Activated B cell treated with CpG ODN at 0.5 μM for 24 hours (primary cell): ENCODE measurements at regions not wholly inside any gene's neighbourhood (a gene's known extent, or its start where the extent isn't known, plus 50 kb on each side); places are given as distances from the start of the nearest gene placed in this dataset.

ENCODE experiments used
- ATAC-seq: fragments of 200-7000 bp; cut with Tn5 transposase; one replicate; pipeline ENCODE4 v1.10.0; 2021; ENCODE audit warnings: low read depth, mild to moderate bottlenecking, moderate library complexity
- CTCF ChIA-PET: fragments of 350-600 bp; sonication (Branson Sonifier 250); formaldehyde crosslinking; loops from one replicate; lab custom pipeline; 2021; ENCODE audit warnings: antibody characterized with exemption; lab: Charles Lee
- POLR2A ChIA-PET: fragments of 350-600 bp; sonication (Branson Sonifier 250); formaldehyde crosslinking; loops from one replicate; lab custom pipeline; 2021; ENCODE audit warnings: antibody characterized with exemption; lab: Charles Lee
- DNase-seq: peaks from one replicate; pipeline ENCODE4 v3.0.0; 2022
- H3K27ac Mint-ChIP-seq: one replicate; pipeline ENCODE4 v1.8.0; 2020; ENCODE audit warnings: mixed read lengths
- H3K27me3 Mint-ChIP-seq: one replicate; pipeline ENCODE4 v1.8.0; 2021; ENCODE audit warnings: mixed read lengths
- H3K36me3 Mint-ChIP-seq: one replicate; pipeline ENCODE4 v1.8.0; 2021; ENCODE audit warnings: low read depth, mixed read lengths
- H3K4me1 Mint-ChIP-seq: one replicate; pipeline ENCODE4 v1.8.0; 2021; ENCODE audit warnings: mixed read lengths
- H3K4me3 Mint-ChIP-seq: one replicate; pipeline ENCODE4 v1.8.0; 2020; ENCODE audit warnings: mild to moderate bottlenecking, mixed read lengths
- H3K9me3 Mint-ChIP-seq: one replicate; pipeline ENCODE4 v1.8.0; 2020; ENCODE audit warnings: mixed read lengths
- CTCF ChIP-seq: fragments of 200-600 bp; IDR thresholded peaks from one replicate; pipeline ENCODE4 v1.8.0; 2022; ENCODE audit warnings: antibody characterized with exemption, mild to moderate bottlenecking
- intact Hi-C: fragments of 100-400 bp; cut with micrococcal nuclease; formaldehyde crosslinking; loops from one replicate; pipeline ENCODE4 v1.15.1; 2024

GRCh38 chr17:31598921-31599571 is 207.6 kb downstream of the RAB11FIP4 start:
- no peak for TF ChIP-seq CTCF
- intact Hi-C loops: no loop called here
- Mint-ChIP-seq H3K4me1 (peaks cover 36% of the 10 kb centered on the region), H3K36me3 (no peaks in the 10 kb centered on the region), H3K27ac (no peak overlapping the region), H3K4me3 (no peak overlapping the region), H3K9me3 (no peaks in the 10 kb centered on the region), H3K27me3 (no peaks in the 10 kb centered on the region)
- ChIA-PET POLR2A (no interaction called here), CTCF (no interaction called here)
- ATAC-seq (no peak), DNase-seq (no peak)

- no peak overlapping the region for H3K4me3 Mint-ChIP-seq
- CTCF ChIA-PET: no interaction called here
- POLR2A ChIA-PET: no interaction called here
- ATAC-seq (no peak), DNase-seq (no peak)
- no peaks in the 10 kb centered on the region for H3K27me3 Mint-ChIP-seq
- H3K27ac Mint-ChIP-seq: no peak overlapping the region
- no peaks in the 10 kb centered on the region for H3K36me3 Mint-ChIP-seq
- no peak for TF ChIP-seq CTCF
- no peaks in the 10 kb centered on the region for H3K9me3 Mint-ChIP-seq
- intact Hi-C loops: no loop called here
- peaks cover 36% of the 10 kb centered on the region for H3K4me1 Mint-ChIP-seq
Observed at GRCh38 chr17:31598399-31598782, 206.9 kb downstream of the RAB11FIP4 start.

- CTCF ChIA-PET: no interaction called here
Observed at GRCh38 chr17:31597646-31598398, 206.3 kb downstream of the RAB11FIP4 start.

GRCh38 chr17:31596382-31597323 is 205.2 kb downstream of the RAB11FIP4 start:
- CTCF ChIA-PET: interaction anchor here (1.0 kb wide), 1 partner anchor 63 kb away, joined by 4 read pairs; no protein-coding TSS in a partner anchor
- H3K9me3 Mint-ChIP-seq: no peaks in the 10 kb centered on the region
- peak overlapping the region; percentile 39 for H3K4me3 Mint-ChIP-seq
- TF ChIP-seq CTCF: no peak
- POLR2A ChIA-PET: interaction anchor here (0.6 to 1.2 kb wide), 6 partner anchors 15 to 502 kb away, joined by 3 to 6 read pairs (median 5); partner anchors contain the start of gene NF1
- ATAC-seq (peak; percentile 100), DNase-seq (peak; percentile 66)
- peaks cover 38% of the 10 kb centered on the region for H3K4me1 Mint-ChIP-seq
- H3K27me3 Mint-ChIP-seq: no peaks in the 10 kb centered on the region
- H3K36me3 Mint-ChIP-seq: no peaks in the 10 kb centered on the region
- H3K27ac Mint-ChIP-seq: peak overlapping the region; percentile 86
- intact Hi-C loops: loop anchor here (1.0 to 2.0 kb wide), 3 partner anchors 37 to 102 kb away; no protein-coding TSS in a partner anchor

More at GRCh38 chr17:31597646-31598398, 206.3 kb downstream of the RAB11FIP4 start:
- POLR2A ChIA-PET: interaction anchor here (0.8 kb wide), 1 partner anchor 60 kb away, joined by 3 read pairs; no protein-coding TSS in a partner anchor
- DNase-seq: no peak
- intact Hi-C loops: loop anchor here (2.0 kb wide), 2 partner anchors 61 to 103 kb away; no protein-coding TSS in a partner anchor
- H3K36me3 Mint-ChIP-seq: no peaks in the 10 kb centered on the region
- no peaks in the 10 kb centered on the region for H3K9me3 Mint-ChIP-seq
- no peaks in the 10 kb centered on the region for H3K27me3 Mint-ChIP-seq
- ATAC-seq: no peak
- H3K27ac Mint-ChIP-seq: peak overlapping the region; percentile 86
- H3K4me1 Mint-ChIP-seq: peaks cover 38% of the 10 kb centered on the region
- no peak overlapping the region for H3K4me3 Mint-ChIP-seq
- TF ChIP-seq CTCF: no peak
